NOMO-1 treated with DMSO at 0.1 percent for 48 hours (cell line): ENCODE measurements at regions not wholly inside any gene's neighbourhood (a gene's known extent, or its start where the extent isn't known, plus 50 kb on each side); places are given as distances from the start of the nearest gene placed in this dataset.

Experiments used
- DNase-seq: peaks from one replicate; lab custom pipeline; 2025; ENCODE audit not compliant: unreplicated experiment; lab: John Stamatoyannopoulos, UW

GRCh38 chr11:79579063-79579462 is 138.2 kb upstream of the TENM4 start:
- no peak for DNase-seq

- DNase-seq: no peak
Measured at GRCh38 chr11:79578116-79578515, 137.3 kb upstream of the TENM4 start.

GRCh38 chr11:79575701-79576100 is 134.9 kb upstream of the TENM4 start:
- DNase-seq: no peak

GRCh38 chr11:79570104-79570503 is 129.3 kb upstream of the TENM4 start:
- peak; percentile 87 for DNase-seq

- DNase-seq: no peak
Measured at GRCh38 chr11:79564288-79564925, 123.6 kb upstream of the TENM4 start.

GRCh38 chr11:79561496-79561895 is 120.7 kb upstream of the TENM4 start:
- no peak for DNase-seq

GRCh38 chr11:79550809-79551208 is 110.0 kb upstream of the TENM4 start:
- DNase-seq: no peak

GRCh38 chr11:79547256-79547655 is 106.4 kb upstream of the TENM4 start:
- no peak for DNase-seq

- no peak for DNase-seq
Measured at GRCh38 chr11:79546351-79546750, 105.5 kb upstream of the TENM4 start.

- DNase-seq: no peak
Measured at GRCh38 chr11:79544361-79544760, 103.5 kb upstream of the TENM4 start.

- no peak for DNase-seq
Measured at GRCh38 chr11:79543101-79543500, 102.3 kb upstream of the TENM4 start.

GRCh38 chr11:79541466-79541865 is 100.6 kb upstream of the TENM4 start:
- no peak for DNase-seq

GRCh38 chr11:79538775-79539174 is 97.9 kb upstream of the TENM4 start:
- DNase-seq: no peak

GRCh38 chr11:79536155-79536917 is 95.5 kb upstream of the TENM4 start:
- no peak for DNase-seq

GRCh38 chr11:79535606-79536005 is 94.8 kb upstream of the TENM4 start:
- DNase-seq: no peak

GRCh38 chr11:79525257-79525656 is 84.4 kb upstream of the TENM4 start:
- DNase-seq: no peak

- no peak for DNase-seq
Measured at GRCh38 chr11:79522626-79523025, 81.8 kb upstream of the TENM4 start.

- DNase-seq: no peak
Measured at GRCh38 chr11:79520086-79520485, 79.3 kb upstream of the TENM4 start.

GRCh38 chr11:79515781-79516180 is 75.0 kb upstream of the TENM4 start:
- DNase-seq: no peak

GRCh38 chr11:79514695-79515094 is 73.9 kb upstream of the TENM4 start:
- DNase-seq: no peak

GRCh38 chr11:79514290-79514689 is 73.5 kb upstream of the TENM4 start:
- no peak for DNase-seq

GRCh38 chr11:79512706-79513469 is 72.1 kb upstream of the TENM4 start:
- no peak for DNase-seq
